ENCODE measurements at regions not wholly inside any gene's neighbourhood (a gene's known extent, or its start where the extent isn't known, plus 50 kb on each side); places are given as distances from the start of the nearest gene placed in this dataset.

DNA sequence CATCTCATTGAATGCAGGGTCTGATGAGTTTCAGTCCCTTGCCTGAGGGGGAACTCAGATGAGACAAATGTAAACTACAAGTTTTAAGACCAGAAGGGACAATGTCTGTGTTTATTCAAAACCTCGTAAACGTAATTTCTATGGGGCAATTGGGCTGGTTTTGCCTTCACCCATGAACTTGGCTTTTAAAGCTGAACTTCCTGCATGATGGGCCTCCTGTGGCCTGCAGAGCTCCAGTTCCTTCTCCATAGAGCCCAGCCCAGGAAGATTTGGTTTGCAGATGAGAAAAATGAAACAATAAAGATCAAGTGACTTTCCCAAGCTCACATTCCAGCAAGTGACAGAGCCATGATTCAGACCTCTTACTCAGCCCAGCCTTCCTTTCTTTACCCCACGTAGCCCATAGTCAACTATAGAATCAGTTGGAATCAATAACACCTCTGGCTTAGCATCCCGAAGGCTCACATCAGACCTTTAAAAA, 612.3 kb downstream of the UTRN start:
- in situ Hi-C loops (cut with MboI; ENCODE audit: low pct_unique_long_range_greater_than_20kb in 2 of 9, low sequenced_read_pairs in 9 of 9, unreplicated experiment in 9 of 9): no loop called here
- peaks cover 0 to 4% of the 10 kb centered on the region in 2 donors for H3K4me1 ChIP-seq (replicated peaks in 1 of 2)
- no peak overlapping the region for H3K4me3 ChIP-seq
- peak in 4 of 8 experiments; percentile 29 to 98 (median 95) for ATAC-seq (replicated peaks in 6 of 8)
- WGBS, 10 experiments: 0 to 92% (median 78%) methylated on average over 1 to 4 of the region's 4 CpGs
- H3K27ac ChIP-seq: no peak overlapping the region

- Histone ChIP-seq H3K4me1 (replicated peaks in 1 of 2) (peaks cover 0 to 4% of the 10 kb centered on the region in 2 donors), H3K27ac (no peak overlapping the region), H3K4me3 (no peak overlapping the region)
- peak in 2 of 8 experiments; percentile 49 to 61 for ATAC-seq (replicated peaks in 6 of 8)
- 6 to 93% (median 73%) methylated on average over 2 to 3 of the region's 3 CpGs; no CpG with 5 or more reads in 3 of the 10 experiments for WGBS, 10 experiments
- in situ Hi-C loops (cut with MboI; ENCODE audit: low pct_unique_long_range_greater_than_20kb in 2 of 9, low sequenced_read_pairs in 9 of 9, unreplicated experiment in 9 of 9): no loop called here
Observed at GRCh38 chr6:144898052-144898689, 613.0 kb downstream of the UTRN start.

DNA sequence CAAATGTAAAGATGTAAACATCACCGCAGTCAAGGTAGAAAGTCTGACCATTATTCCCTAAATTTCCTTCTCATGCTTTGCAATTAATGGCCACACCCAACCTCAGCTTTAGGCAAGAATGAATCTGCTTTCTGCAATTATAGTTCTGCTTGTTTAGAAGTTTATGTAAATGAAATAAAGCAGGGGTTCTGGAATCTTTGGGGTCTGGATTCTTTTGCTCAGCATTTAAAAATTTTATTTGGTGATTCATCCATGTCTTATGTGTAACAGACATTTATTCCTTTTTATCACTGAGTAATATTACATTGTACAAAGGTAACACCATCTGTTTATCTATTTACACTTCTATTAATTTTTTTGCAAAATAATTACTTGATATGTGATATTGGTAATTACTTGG, 613.6 kb downstream of the UTRN start:
- no peak overlapping the region for H3K27ac ChIP-seq
- H3K4me1 ChIP-seq (replicated peaks in 1 of 2): peaks cover 0 to 4% of the 10 kb centered on the region in 2 donors
- H3K4me3 ChIP-seq: no peak overlapping the region
- no peak for ATAC-seq (replicated peaks in 6 of 8)
- in situ Hi-C loops (cut with MboI; ENCODE audit: low pct_unique_long_range_greater_than_20kb in 2 of 9, low sequenced_read_pairs in 9 of 9, unreplicated experiment in 9 of 9): no loop called here
- WGBS, 10 experiments: 0 to 100% (median 96%) methylated on average over 1 of the region's 1 CpG; no CpG with 5 or more reads in 2 of the 10 experiments

- H3K27ac ChIP-seq: no peak overlapping the region
- 0 to 100% (median 88%) methylated on average over 1 of the region's 1 CpG; no CpG with 5 or more reads in 2 of the 10 experiments for WGBS, 10 experiments
- peaks cover 0 to 4% of the 10 kb centered on the region in 2 donors for H3K4me1 ChIP-seq (replicated peaks in 1 of 2)
- H3K4me3 ChIP-seq: no peak overlapping the region
- in situ Hi-C loops (cut with MboI; ENCODE audit: low pct_unique_long_range_greater_than_20kb in 2 of 9, low sequenced_read_pairs in 9 of 9, unreplicated experiment in 9 of 9): no loop called here
- no peak for ATAC-seq (replicated peaks in 6 of 8)
Observed at GRCh38 chr6:144899161-144899560, 614.0 kb downstream of the UTRN start.

- H3K27ac ChIP-seq: no peak overlapping the region
- WGBS, 10 experiments: 50 to 100% (median 88%) methylated on average over 1 of the region's 1 CpG; no CpG with 5 or more reads in 1 of the 10 experiments
- no peak overlapping the region for H3K4me3 ChIP-seq
- no peak for ATAC-seq (replicated peaks in 6 of 8)
- no peaks in the 10 kb centered on the region for H3K4me1 ChIP-seq (replicated peaks in 1 of 2)
- in situ Hi-C loops (cut with MboI; ENCODE audit: low pct_unique_long_range_greater_than_20kb in 2 of 9, low sequenced_read_pairs in 9 of 9, unreplicated experiment in 9 of 9): no loop called here
Observed at GRCh38 chr6:144901412-144901811, 616.3 kb downstream of the UTRN start.

DNA sequence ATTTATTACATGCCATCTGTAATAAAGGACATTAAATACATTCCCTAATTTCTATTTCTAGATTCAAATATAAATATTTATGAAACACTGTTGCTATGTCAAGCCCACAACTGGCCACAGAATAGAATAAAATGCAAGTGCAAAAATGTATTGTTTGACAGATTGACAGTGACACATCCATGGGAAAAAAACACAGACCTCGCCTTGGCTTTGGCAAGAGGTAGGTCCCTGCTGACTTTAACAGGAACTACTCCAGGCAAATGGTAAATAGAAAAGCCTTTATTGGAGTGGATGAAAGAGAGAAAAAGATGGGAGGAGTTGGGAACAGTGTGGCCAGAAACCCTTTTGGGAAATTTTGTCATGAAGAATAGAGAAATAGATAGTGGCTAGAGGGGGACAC, 622.9 kb downstream of the UTRN start:
- Histone ChIP-seq H3K27ac (no peak overlapping the region), H3K4me1 (replicated peaks in 1 of 2) (no peaks in the 10 kb centered on the region), H3K4me3 (no peak overlapping the region)
- in situ Hi-C loops (cut with MboI; ENCODE audit: low pct_unique_long_range_greater_than_20kb in 2 of 9, low sequenced_read_pairs in 9 of 9, unreplicated experiment in 9 of 9): no loop called here
- WGBS, 10 experiments: 0 to 100% (median 87%) methylated on average over 1 of the region's 1 CpG
- ATAC-seq (replicated peaks in 6 of 8): peak in 2 of 8 experiments; percentile 54 to 74

GRCh38 chr6:144909753-144910285, 624.7 kb downstream of the UTRN start:
- H3K27ac ChIP-seq: no peak overlapping the region
- WGBS, 10 experiments: 80 to 100% (median 95%) methylated on average over 1 to 3 of the region's 3 CpGs; no CpG with 5 or more reads in 1 of the 10 experiments
- H3K4me3 ChIP-seq: no peak overlapping the region
- no peaks in the 10 kb centered on the region for H3K4me1 ChIP-seq (replicated peaks in 1 of 2)
- in situ Hi-C loops (cut with MboI; ENCODE audit: low pct_unique_long_range_greater_than_20kb in 2 of 9, low sequenced_read_pairs in 9 of 9, unreplicated experiment in 9 of 9): no loop called here
- ATAC-seq (replicated peaks in 6 of 8): no peak

- in situ Hi-C loops (cut with MboI; ENCODE audit: low pct_unique_long_range_greater_than_20kb in 2 of 9, low sequenced_read_pairs in 9 of 9, unreplicated experiment in 9 of 9): no loop called here
- H3K4me3 ChIP-seq: no peak overlapping the region
- no peaks in the 10 kb centered on the region for H3K4me1 ChIP-seq (replicated peaks in 1 of 2)
- 64 to 100% (median 84%) methylated on average over 1 to 2 of the region's 2 CpGs; no CpG with 5 or more reads in 2 of the 10 experiments for WGBS, 10 experiments
- H3K27ac ChIP-seq: no peak overlapping the region
- ATAC-seq (replicated peaks in 6 of 8): no peak
Observed at GRCh38 chr6:144911322-144911721, 626.2 kb downstream of the UTRN start.

DNA sequence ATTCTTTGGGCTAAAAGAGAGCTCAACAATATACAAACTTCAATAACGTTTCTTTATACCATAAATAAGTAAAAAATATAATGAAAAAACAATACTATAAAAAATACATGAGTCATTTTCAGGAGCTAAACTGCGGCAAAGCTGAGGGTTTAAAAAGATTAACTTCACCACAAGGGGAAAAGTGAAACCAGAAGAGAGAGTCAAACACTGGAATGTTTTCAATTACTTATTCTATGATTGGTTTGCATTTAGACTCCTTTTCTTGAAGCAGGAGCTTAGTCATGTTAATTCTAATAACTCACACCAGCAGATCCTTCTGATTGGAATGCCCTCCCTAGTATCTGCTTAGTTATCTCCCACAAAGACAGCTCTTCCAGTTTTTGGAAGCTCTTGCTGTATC, 627.3 kb downstream of the UTRN start:
- 0 to 100% (median 82%) methylated on average over 1 to 2 of the region's 2 CpGs for WGBS, 10 experiments
- in situ Hi-C loops (cut with MboI; ENCODE audit: low pct_unique_long_range_greater_than_20kb in 2 of 9, low sequenced_read_pairs in 9 of 9, unreplicated experiment in 9 of 9): no loop called here
- Histone ChIP-seq H3K4me1 (replicated peaks in 1 of 2) (no peaks in the 10 kb centered on the region), H3K4me3 (no peak overlapping the region), H3K27ac (no peak overlapping the region)
- peak in 3 of 8 experiments; percentile 40 to 96 (median 94) for ATAC-seq (replicated peaks in 6 of 8)

- Histone ChIP-seq H3K27ac (no peak overlapping the region), H3K4me3 (no peak overlapping the region), H3K4me1 (replicated peaks in 1 of 2) (peaks cover 8 to 9% of the 10 kb centered on the region in 2 donors)
- no peak for ATAC-seq (replicated peaks in 6 of 8)
- WGBS, 10 experiments: 75 to 100% (median 100%) methylated on average over 1 to 2 of the region's 4 CpGs; no CpG with 5 or more reads in 4 of the 10 experiments
- in situ Hi-C loops (cut with MboI; ENCODE audit: low pct_unique_long_range_greater_than_20kb in 2 of 9, low sequenced_read_pairs in 9 of 9, unreplicated experiment in 9 of 9): no loop called here
Observed at GRCh38 chr6:144918073-144918472, 632.9 kb downstream of the UTRN start.

GRCh38 chr6:144919560-144919959, 634.4 kb downstream of the UTRN start:
- ATAC-seq (replicated peaks in 6 of 8): no peak

GRCh38 chr6:144920391-144920961, 635.3 kb downstream of the UTRN start:
- in situ Hi-C loops (cut with MboI; ENCODE audit: low pct_unique_long_range_greater_than_20kb in 2 of 9, low sequenced_read_pairs in 9 of 9, unreplicated experiment in 9 of 9): no loop called here

More at GRCh38 chr6:144919560-144919959, 634.4 kb downstream of the UTRN start:
- peaks cover 8 to 9% of the 10 kb centered on the region in 2 donors for H3K4me1 ChIP-seq (replicated peaks in 1 of 2)
- in situ Hi-C loops (cut with MboI; ENCODE audit: low pct_unique_long_range_greater_than_20kb in 2 of 9, low sequenced_read_pairs in 9 of 9, unreplicated experiment in 9 of 9): no loop called here
- 9 to 96% (median 51%) methylated on average over 1 to 2 of the region's 2 CpGs; no CpG with 5 or more reads in 2 of the 10 experiments for WGBS, 10 experiments
- no peak overlapping the region for H3K4me3 ChIP-seq
- no peak overlapping the region for H3K27ac ChIP-seq

DNA sequence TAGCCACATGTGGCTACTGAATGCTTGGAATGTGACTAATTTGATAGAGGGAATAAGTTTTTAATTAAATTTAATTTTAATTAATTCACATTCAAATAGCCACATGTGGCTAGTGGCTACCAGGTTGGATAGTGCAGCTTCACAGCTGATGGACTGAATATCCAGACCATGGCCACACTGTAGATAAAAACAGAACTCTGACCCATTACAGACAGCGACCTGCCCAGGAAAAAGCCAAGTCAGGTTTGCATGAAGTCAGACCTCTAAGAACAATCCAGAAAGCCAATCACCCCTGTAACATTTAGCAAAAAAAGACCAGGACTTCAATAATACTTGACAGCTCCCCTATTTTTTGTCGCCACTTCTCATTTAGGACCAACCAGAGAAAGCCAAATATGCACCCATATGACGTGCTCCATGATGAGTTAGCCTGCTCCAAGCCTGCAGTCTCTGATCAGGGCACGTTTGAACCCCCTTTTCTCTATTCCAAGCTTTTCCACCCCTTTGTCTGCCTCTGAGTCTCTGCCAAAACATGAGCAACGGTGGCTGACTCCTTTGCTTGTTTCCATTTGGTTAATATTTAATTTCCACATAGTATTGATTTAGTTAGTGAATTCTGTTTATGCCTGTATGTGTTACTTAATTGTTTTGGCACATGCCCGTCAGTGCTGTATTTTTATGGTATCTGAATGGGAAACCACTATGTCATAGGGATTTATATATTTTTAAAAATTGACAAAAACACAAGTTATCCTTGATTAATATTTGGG, 636.3 kb downstream of the UTRN start:
- Histone ChIP-seq H3K27ac (no peak overlapping the region), H3K4me3 (no peak overlapping the region), H3K4me1 (replicated peaks in 1 of 2) (peaks cover 8 to 9% of the 10 kb centered on the region in 2 donors)
- WGBS, 10 experiments: 39 to 100% (median 61%) methylated on average over 3 to 5 of the region's 6 CpGs
- ATAC-seq (replicated peaks in 6 of 8): no peak
- in situ Hi-C loops (cut with MboI; ENCODE audit: low pct_unique_long_range_greater_than_20kb in 2 of 9, low sequenced_read_pairs in 9 of 9, unreplicated experiment in 9 of 9): no loop called here

More at GRCh38 chr6:144920391-144920961, 635.3 kb downstream of the UTRN start:
- no peak overlapping the region for H3K27ac ChIP-seq
- WGBS, 10 experiments: 60 to 100% (median 85%) methylated on average over 1 to 4 of the region's 4 CpGs; no CpG with 5 or more reads in 1 of the 10 experiments
- peaks cover 8 to 9% of the 10 kb centered on the region in 2 donors for H3K4me1 ChIP-seq (replicated peaks in 1 of 2)
- no peak for ATAC-seq (replicated peaks in 6 of 8)
- H3K4me3 ChIP-seq: no peak overlapping the region

Measured in motor neuron (in vitro differentiated cells).